HG03139 (cell line): ENCODE measurements at regions not wholly inside any gene's neighbourhood (a gene's known extent, or its start where the extent isn't known, plus 50 kb on each side); places are given as distances from the start of the nearest gene placed in this dataset.
A peak's percentile ranks its signal among the peaks of the same experiment; 100 is the strongest.

ENCODE experiments used
- ATAC-seq: cut with Tn5 transposase; IDR thresholded peaks from one replicate; pipeline ENCODE4 v1.9.1; 2021; ENCODE audit not compliant: unreplicated experiment

DNA sequence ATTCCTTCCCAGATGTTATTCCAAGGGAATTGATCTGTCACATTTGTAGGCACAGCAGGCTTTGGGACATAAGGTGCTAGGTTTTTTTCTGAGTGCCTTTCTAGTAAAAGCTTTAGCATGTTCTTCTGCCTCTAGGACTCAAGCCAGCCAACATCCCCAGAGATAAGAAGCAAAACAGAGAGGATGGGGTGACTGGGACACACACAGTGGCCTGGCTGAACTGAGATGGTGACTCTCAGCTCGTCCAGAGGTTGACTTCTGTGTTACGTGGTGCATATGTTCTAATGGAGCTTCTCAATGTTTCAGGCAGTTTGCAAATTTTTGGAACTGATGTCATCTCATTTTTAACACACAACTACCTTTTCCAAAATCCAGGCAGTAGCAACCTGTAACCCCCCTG lies 188.1 kb upstream of the CELF2 start:
- ATAC-seq: no peak

DNA sequence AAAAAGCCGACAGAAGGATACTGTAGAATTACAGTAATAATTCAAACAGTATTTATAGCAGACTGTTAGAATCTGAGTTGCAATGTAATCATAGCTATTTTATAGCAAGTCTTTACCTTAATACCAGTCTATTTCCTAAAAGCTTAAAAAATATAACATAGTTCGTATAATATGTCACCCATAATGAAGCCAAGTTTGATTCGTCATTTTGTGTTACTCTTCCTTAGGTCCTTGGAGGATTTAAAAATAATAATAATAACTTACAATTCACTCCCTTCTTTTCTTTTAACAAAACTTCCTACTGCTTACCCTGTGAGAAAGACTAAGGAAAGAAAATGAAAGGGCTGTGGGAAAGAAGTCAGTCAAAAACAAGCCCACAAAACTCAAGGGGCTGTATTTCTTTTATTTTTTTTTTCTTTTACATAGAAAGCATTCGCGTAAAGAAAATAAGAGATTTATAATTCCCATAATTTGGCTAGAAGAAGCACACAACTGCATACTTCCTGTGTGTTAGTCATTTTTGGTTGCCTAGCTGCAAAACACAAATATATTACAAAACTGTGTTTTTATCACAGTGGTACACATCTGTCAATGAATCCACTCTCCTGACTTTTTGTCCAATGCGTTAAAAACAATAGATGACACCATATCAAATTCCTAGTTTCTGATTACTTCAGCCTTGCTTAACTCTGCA lies 187.2 kb upstream of the CELF2 start:
- no peak for ATAC-seq

DNA sequence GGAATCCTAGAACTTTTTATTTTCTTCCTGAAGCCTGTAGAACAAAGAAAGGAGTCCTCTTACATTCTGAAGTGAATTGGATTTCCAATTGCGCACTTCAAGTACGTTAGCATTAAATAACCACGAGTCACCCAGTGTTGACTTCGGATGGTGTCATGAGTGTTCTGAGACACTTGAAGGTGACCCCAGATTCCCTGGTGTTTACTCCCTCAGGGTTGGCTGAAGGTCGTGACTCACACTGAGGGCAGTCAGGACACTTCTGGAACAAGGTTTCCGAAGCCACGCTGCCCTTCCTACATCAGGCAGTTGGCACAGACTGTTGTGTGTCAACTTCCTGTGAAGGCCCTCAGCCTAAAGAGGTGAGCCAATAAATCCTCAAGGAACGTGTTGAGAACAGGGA lies 186.6 kb upstream of the CELF2 start:
- ATAC-seq: no peak

DNA sequence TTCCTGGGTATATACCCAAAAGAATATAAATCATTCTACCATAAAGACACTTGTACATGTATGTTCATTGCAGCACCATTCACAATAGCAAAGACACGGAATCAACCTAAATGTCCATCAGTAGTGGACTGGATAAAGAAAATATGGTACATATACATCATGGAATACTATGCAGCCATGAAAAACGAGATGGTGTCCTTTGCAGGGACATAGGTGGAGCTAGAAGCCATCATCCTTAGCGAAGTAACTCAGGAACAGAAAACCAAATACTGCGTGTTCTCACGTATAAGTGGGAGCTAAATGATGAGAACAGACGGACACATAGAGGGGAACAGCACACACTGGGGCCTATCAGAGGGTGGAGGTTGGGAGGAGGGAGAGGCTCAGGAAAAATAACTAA lies 183.7 kb upstream of the CELF2 start:
- no peak for ATAC-seq

DNA sequence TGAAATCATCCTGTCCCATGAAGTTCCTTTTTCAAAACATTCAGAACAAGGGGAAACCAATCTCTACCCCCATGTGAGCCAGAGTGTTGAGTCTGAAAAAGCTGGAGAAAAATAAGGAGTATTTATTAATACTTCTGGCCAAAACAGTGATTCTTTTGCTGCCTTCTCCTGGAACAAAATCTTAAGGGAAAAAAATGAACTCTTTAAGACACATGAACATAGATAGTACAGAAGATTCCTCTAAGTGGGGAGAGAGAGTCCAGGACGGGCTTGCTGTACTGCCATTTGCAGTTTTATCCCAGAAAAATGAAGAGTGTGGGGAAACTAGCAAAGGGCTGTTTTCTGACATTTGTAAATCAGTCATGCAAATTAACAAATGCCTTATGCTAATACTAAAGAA lies 173.4 kb upstream of the CELF2 start:
- no peak for ATAC-seq

GRCh38 chr10:10845185-10845584 lies 172.5 kb upstream of the CELF2 start:
- no peak for ATAC-seq

- ATAC-seq: no peak
These were observed 171.7 kb upstream of the CELF2 start for GRCh38 chr10:10845826-10846503.

DNA sequence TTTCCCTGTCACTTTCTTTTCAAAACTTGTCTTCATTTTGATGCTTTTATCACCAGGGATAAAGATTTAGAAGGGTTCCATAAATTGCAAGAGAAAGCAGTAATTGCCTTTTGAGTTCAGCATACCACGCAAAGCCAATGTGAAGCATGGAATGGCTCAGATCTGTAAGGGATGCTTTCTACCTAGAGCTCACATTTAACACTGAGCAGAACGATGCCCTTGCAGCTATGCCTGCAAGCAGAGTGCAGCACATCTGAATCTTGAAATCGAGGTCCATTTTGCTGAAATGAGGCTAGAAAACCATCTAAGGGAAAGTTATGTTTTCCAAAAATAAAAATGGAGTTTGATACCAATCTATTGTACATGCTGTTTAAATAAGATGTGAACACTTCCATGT lies 171.2 kb upstream of the CELF2 start:
- no peak for ATAC-seq

GRCh38 chr10:10847387-10847786 lies 170.3 kb upstream of the CELF2 start:
- ATAC-seq: no peak

DNA sequence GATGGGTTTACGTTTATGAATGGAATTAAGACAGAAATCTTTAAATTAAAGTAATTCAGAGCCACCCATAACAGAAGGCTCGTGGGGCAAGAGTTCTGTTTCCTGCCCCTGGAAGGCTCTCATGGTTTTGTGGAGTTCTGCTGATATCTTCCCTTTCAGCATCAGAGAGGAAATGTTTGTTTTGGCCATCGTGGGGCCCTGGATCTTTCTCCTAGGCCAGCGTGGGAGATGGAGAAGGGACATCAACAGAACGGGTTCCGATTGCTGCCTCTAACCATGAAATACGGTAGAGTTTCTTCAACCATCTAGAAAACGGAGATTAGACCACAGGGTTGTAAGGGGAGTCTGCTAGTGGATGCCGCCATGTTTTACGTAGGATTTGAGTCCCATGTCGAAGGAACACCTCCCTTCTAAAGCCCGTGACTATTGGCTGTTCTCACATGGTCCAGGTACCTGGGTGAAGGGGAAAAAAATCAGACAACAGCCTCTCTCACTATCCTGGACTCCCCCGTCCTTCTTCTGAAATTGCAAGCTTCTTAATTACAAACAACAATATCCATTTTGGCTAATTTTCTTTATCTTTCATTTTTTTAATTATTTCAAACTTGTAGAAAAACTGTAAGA lies 169.1 kb upstream of the CELF2 start:
- no peak for ATAC-seq

GRCh38 chr10:10849306-10849705 lies 168.4 kb upstream of the CELF2 start:
- no peak for ATAC-seq

DNA sequence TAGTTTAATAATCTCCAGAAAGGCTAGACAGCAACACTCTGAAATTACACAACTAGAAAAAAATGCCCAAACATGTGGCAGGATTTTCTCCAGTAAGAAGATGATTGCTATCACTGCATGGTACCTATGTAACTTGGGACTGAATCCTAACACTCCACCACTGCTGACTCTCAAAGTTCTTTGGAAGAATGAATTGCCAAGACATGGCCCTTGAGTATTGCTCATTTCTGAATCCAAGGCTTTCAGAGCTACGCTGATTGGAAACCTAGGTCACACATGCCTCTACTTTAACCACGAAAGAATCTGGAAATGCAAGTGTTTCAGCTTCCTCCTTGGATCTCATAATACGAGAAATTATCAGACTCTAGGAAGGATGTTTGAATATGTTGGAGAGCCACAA lies 167.5 kb upstream of the CELF2 start:
- ATAC-seq: no peak

DNA sequence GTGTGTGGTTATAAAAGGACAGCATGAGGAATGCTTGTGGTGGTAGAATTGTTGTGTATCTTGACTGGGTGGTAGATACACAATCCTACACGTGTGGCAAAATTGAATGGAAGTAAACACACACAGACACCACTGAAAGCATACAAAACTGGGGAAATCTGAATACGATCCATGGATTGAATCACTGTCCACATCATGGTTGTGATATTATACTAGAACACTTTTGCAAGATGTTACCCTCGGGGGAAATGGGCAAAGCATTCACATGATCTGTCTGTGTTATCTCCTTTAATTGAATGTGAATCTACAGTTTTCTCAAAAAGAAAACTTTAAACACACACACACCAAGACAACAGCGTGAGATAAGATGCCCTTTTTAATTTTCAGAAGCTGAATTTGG lies 165.2 kb upstream of the CELF2 start:
- ATAC-seq: no peak

DNA sequence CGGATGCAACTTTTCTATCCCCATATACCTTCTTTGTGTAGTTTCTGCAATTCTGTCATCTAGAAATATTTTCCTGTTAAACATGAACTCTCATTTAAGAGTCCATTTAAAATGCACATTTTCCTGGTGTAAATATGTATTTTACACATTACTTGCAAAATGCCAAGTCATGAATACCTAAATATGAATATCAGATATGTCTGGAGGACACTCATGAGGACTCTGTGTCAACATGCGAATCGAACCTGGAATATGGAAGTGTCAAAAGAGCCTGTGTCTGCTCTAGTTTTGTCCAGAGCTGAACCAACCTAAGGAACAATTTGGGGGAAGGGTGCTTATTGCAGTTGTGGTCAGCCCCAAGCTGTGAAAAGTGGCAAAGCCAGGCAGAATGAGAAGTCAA lies 163.7 kb upstream of the CELF2 start:
- no peak for ATAC-seq

DNA sequence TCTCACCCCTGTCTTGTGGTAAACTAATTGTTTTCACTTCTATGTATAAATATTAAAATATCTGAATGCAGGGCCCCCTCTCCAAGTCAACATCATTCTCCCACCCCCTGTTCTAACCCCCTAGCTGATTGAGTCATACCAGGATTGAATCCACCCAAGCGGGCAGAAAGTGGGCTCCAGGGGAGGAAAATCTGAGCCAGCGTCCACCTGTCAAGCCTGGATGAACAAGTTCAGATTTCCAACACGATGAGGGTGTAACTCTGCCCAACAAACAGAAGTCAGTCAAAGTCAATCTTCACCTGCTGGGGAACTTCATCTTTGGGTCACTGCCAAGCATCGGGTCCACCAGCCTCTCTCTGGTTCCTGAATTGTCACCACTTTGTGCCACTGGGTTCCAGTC lies 162.9 kb upstream of the CELF2 start:
- ATAC-seq: peak; percentile 15

DNA sequence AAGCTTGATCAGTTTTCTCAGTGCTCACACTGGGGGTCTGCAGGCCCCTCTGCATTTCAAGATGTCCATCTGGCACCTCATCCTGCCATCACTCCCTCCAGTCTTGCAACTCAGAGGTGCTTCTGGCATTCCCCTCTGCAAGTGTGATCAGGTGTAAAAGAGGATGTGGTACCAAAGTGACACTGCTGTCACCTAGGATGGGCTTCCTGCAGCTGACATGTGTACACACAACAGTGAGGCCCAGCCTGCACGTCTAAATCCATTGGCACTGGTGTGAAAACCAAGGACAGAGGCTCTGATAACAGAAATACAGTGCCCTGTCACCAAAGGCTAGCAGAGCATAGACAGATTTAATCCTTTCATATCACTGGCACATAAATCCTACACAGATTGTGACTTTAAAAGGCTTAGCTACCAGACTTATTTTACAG lies 162.5 kb upstream of the CELF2 start:
- ATAC-seq: peak; percentile 75

GRCh38 chr10:10860455-10860976 lies 157.2 kb upstream of the CELF2 start:
- ATAC-seq: no peak

DNA sequence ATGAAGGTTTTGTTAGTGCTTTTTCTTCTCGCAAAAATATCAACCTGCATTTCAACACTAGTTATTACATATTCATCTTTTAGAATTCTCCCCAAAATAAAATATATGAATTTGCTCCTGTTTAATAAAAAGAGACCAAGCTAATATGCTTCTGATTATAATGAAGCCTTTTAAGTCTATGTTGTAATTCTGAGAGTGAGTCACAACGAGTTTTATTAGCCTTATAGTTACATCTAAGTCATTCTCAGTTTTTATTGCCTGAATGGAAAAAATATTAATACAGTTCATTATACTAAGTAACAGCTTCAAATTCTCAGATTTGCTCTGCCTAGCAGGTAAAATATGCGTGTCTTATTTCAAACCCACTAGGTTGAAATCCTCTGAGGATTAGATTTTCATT lies 152.4 kb upstream of the CELF2 start:
- ATAC-seq: no peak

DNA sequence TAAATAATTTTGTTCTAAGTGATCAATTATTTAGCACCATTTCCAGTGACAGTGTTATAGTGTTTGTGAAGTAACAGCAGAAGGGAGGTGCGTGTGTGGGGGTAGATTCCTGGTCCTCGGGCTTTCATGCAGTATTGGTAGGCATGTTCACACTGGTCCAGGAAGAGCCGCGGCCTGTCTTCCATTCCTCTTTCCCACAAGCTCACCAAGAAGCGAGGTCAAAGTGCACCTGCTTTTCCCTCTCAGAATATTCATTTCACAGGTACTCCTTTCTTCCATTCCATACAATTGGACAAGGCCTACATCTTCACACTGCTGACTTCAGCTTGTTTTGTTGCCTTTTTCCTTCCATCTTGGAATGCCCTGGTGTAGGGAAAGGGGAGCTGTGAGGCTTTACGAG lies 151.8 kb upstream of the CELF2 start:
- ATAC-seq: no peak

GRCh38 chr10:10869592-10869991 lies 148.1 kb upstream of the CELF2 start:
- peak; percentile 80 for ATAC-seq

DNA sequence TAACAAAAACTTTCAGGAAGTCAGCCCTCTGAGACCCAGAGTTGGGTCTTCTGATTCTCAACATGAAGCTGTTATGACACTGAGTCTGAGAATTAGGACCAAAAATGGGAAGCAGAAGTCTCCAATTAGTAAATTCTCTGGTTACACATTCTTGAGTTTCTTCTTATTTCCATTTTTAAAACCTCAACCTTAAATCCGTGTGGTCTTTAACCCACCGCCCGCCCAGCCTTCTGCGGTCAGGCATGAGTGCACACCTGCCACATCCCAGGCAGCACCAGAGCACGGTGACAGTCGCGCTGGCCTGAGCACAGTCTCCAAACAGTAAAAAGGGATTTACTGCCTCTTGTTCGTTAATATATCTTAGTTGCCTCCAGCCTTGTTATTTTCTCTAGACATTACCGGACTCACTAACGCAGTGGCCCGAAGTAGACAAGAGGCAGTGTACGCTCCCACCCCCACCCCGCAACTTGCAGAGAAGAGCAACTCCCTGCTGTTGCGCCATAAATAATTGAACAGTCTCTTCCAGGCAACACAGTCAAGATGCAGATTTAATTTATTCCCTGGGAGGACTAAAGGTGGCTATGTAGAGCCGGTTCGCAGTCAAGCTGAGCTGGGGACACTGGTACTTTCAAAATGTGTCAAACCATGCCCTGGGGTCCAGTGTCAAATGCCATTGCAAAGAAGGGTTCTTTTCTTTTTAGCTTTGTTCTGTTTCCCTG lies 147.0 kb upstream of the CELF2 start:
- ATAC-seq: no peak

DNA sequence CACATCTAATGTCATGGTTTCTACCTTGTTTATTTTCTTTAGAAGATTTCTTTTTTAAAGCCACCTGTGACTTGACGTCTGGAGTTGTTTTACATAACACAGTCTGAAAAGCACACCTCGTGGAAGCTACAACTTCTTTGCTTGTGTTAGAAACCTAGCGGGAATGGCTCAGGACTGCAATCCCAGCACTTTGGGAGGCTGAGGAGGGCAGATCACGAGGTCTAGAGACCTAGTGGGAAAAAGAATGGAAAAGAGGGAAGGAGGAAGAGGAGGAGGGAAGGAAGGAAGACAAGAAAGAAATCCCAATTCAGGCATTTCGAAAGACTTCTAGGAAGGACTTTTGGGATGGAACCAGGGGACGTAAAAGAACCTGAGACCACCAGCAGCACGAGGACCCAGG lies 146.3 kb upstream of the CELF2 start:
- ATAC-seq: no peak
